H1 (cell line): ENCODE measurements at regions not wholly inside any gene's neighbourhood (a gene's known extent, or its start where the extent isn't known, plus 50 kb on each side); places are given as distances from the start of the nearest gene placed in this dataset.

Source experiments
- CTCF ChIA-PET: fragments of 300-600 bp; sonication (Branson Sonifier 250); formaldehyde crosslinking; loops from one replicate; lab custom pipeline; 2021; ENCODE audit not compliant: partially characterized antibody; lab: Charles Lee
- POLR2A ChIA-PET: fragments of 300-600 bp; sonication (Branson Sonifier 250); formaldehyde crosslinking; loops from one replicate; lab custom pipeline; 2021; ENCODE audit warnings: inconsistent platforms; ENCODE audit not compliant: partially characterized antibody; lab: Charles Lee
- DNase-seq, 2 experiments: peaks; one replicate each; pipeline versions ENCODE4 v3.0.0 to v3.0.0-alpha.2; 2010 to 2022; ENCODE audit warnings: low spot score in 2 of 2, low read depth in 1 of 2, mixed read lengths in 1 of 2
- FAIRE-seq: peaks from 2 replicates; lab custom pipeline; 2011; peaks lifted over from hg19 to GRCh38; lab: Jason Lieb, UNC
- H2AFZ ChIP-seq: 2 replicates; pipeline ENCODE4 v1.8.1; 2012; ENCODE audit warnings: low read length, inconsistent platforms
- H2AK5ac ChIP-seq: 2 replicates; pipeline ENCODE4 v1.6.1; 2013; ENCODE audit warnings: low read depth, low read length
- H2BK120ac ChIP-seq: replicated peaks from 2 replicates; pipeline ENCODE3; 2013; ENCODE audit warnings: low read depth, low read length, inconsistent platforms
- H2BK12ac ChIP-seq: 2 replicates; pipeline ENCODE4 v1.6.1; 2013; ENCODE audit warnings: low read depth, low read length
- H2BK15ac ChIP-seq: 2 replicates; pipeline ENCODE4 v1.6.1; 2013; ENCODE audit warnings: low read length
- H2BK20ac ChIP-seq: 2 replicates; pipeline ENCODE4 v1.6.1; 2013; ENCODE audit warnings: low read length
- H2BK5ac ChIP-seq: 2 replicates; pipeline ENCODE4 v1.6.1; 2013; ENCODE audit warnings: low read depth, low read length
- H3K14ac ChIP-seq: 2 replicates; pipeline ENCODE4 v1.6.1; 2013; ENCODE audit warnings: inconsistent platforms; ENCODE audit not compliant: insufficient read length
- H3K18ac ChIP-seq: 2 replicates; pipeline ENCODE4 v1.6.1; 2013; ENCODE audit warnings: low read length; ENCODE audit errors: extremely low read depth
- H3K23ac ChIP-seq: 2 replicates; pipeline ENCODE4 v1.6.1; 2013; ENCODE audit warnings: inconsistent platforms; ENCODE audit not compliant: insufficient read length
- H3K23me2 ChIP-seq: 2 replicates; pipeline ENCODE4 v1.6.1; 2013; ENCODE audit warnings: low read depth, low read length
- H3K27ac ChIP-seq: 2 replicates; pipeline ENCODE4 v1.6.1; 2011; ENCODE audit warnings: low read depth, low read length, inconsistent platforms
- H3K27me3 ChIP-seq, 4 experiments: replicated peaks in 1 of 4; 1 replicate in 1 of 4; 2 replicates in 3 of 4; pipeline versions ENCODE4 v1.6.1 to v1.8.1; 2011 to 2013; ENCODE audit warnings: low read length in 3 of 4, mild to moderate bottlenecking in 3 of 4, inconsistent platforms in 2 of 4, mixed read lengths in 2 of 4, moderate library complexity in 1 of 4; ENCODE audit not compliant: control insufficient read depth in 3 of 4, insufficient read depth in 3 of 4; ENCODE audit errors: extremely low read depth in 1 of 4
- H3K36me3 ChIP-seq, 4 experiments: 2 replicates each; pipeline versions ENCODE4 v1.6.1 to v1.8.1; 2011 to 2013; ENCODE audit warnings: mild to moderate bottlenecking in 4 of 4, low read length in 3 of 4, moderate library complexity in 2 of 4, control low read depth in 1 of 4, inconsistent platforms in 1 of 4; ENCODE audit not compliant: insufficient read depth in 4 of 4, control insufficient read depth in 2 of 4
- H3K4ac ChIP-seq: replicated peaks from 2 replicates; pipeline ENCODE3; 2013; ENCODE audit warnings: low read length, low read depth, mixed read lengths, inconsistent platforms; ENCODE audit not compliant: insufficient read length
- H3K4me1 ChIP-seq, 4 experiments: replicated peaks in 1 of 4; 1 replicate in 1 of 4; 2 replicates in 3 of 4; pipeline versions ENCODE4 v1.6.1 to v1.8.1; 2011 to 2013; ENCODE audit warnings: low read length in 3 of 4, inconsistent platforms in 2 of 4, mixed read lengths in 1 of 4; ENCODE audit not compliant: insufficient read depth in 4 of 4, control insufficient read depth in 3 of 4
- H3K4me2 ChIP-seq, 2 experiments: 2 replicates each; pipeline versions ENCODE4 v1.6.1 to v1.8.1; 2011 to 2013; ENCODE audit warnings: low read depth in 2 of 2, low read length in 2 of 2, control low read depth in 1 of 2, inconsistent platforms in 1 of 2, mild to moderate bottlenecking in 1 of 2; ENCODE audit not compliant: insufficient read depth in 1 of 2
- H3K4me3 ChIP-seq, 4 experiments: fragments of 200-600, 300-600 bp in 1 of 4; sonication (generic), shearing (Covaris generic), sonication (Bioruptor Twin) in 1 of 4; 2 replicates each; pipeline versions ENCODE4 v1.5.1 to v1.8.1; 2011 to 2016; ENCODE audit warnings: low read length in 4 of 4, low read depth in 3 of 4, control low read depth in 2 of 4, inconsistent platforms in 2 of 4, mild to moderate bottlenecking in 2 of 4, mixed read lengths in 1 of 4, moderate library complexity in 1 of 4; ENCODE audit not compliant: insufficient read depth in 2 of 4; ENCODE audit errors: extremely low read depth in 1 of 4
- H3K56ac ChIP-seq: replicated peaks from 2 replicates; pipeline ENCODE3; 2013; ENCODE audit warnings: low read depth, mild to moderate bottlenecking, mixed read lengths, low read length, inconsistent platforms; ENCODE audit not compliant: insufficient read length
- H3K79me1 ChIP-seq: 2 replicates; pipeline ENCODE4 v1.6.1; 2013; ENCODE audit warnings: low read depth, low read length, control low read depth
- H3K79me2 ChIP-seq, 2 experiments: 2 replicates each; pipeline versions ENCODE4 v1.6.1 to v1.8.1; 2012 to 2013; ENCODE audit warnings: low read length in 2 of 2, mild to moderate bottlenecking in 2 of 2, inconsistent platforms in 1 of 2; ENCODE audit not compliant: insufficient read depth in 2 of 2, control insufficient read depth in 1 of 2
- H3K9ac ChIP-seq, 4 experiments: replicated peaks in 1 of 4; 1 replicate in 1 of 4; 2 replicates in 3 of 4; pipeline versions ENCODE4 v1.6.1 to v1.8.1; 2011 to 2013; ENCODE audit warnings: low read depth in 3 of 4, low read length in 3 of 4, control low read depth in 2 of 4, mild to moderate bottlenecking in 2 of 4, moderate library complexity in 2 of 4, inconsistent platforms in 1 of 4; ENCODE audit errors: extremely low read depth in 1 of 4
- H3K9me3 ChIP-seq, 2 experiments: 2 replicates each; pipeline versions ENCODE4 v1.6.1 to v1.8.1; 2012 to 2013; ENCODE audit warnings: mild to moderate bottlenecking in 2 of 2, moderate library complexity in 2 of 2, control low read depth in 1 of 2, inconsistent platforms in 1 of 2, low read depth in 1 of 2, low read length in 1 of 2, mixed read lengths in 1 of 2; ENCODE audit not compliant: insufficient read depth in 2 of 2
- H4K20me1 ChIP-seq, 2 experiments: replicated peaks in 1 of 2; 2 replicates each; pipeline versions ENCODE3 to v1.8.1; 2011 to 2013; ENCODE audit warnings: inconsistent platforms in 2 of 2, low read length in 2 of 2, mild to moderate bottlenecking in 1 of 2; ENCODE audit not compliant: insufficient read depth in 2 of 2, control insufficient read depth in 1 of 2
- H4K5ac ChIP-seq: 2 replicates; pipeline ENCODE4 v1.6.1; 2013; ENCODE audit warnings: low read length, low read depth, mixed read lengths, inconsistent platforms; ENCODE audit not compliant: insufficient read length
- H4K8ac ChIP-seq: 2 replicates; pipeline ENCODE4 v1.8.0; 2013; ENCODE audit warnings: mild to moderate bottlenecking, moderate library complexity, low read length, inconsistent platforms; ENCODE audit not compliant: insufficient read depth; ENCODE audit errors: extremely low read depth
- H4K91ac ChIP-seq: replicated peaks from 2 replicates; pipeline ENCODE3; 2013; ENCODE audit warnings: low read length, mixed read lengths, inconsistent platforms; ENCODE audit not compliant: insufficient read length
- FOSL1 ChIP-seq: IDR thresholded peaks from 2 replicates; pipeline ENCODE4 v1.6.1; 2011; ENCODE audit warnings: mild to moderate bottlenecking, low read depth, low read length, moderate library complexity; ENCODE audit not compliant: insufficient read depth
- KDM4A ChIP-seq: IDR thresholded peaks from one replicate; pipeline ENCODE4 v1.7.1; 2012; ENCODE audit warnings: low read depth, mild to moderate bottlenecking, moderate library complexity, low read length, inconsistent platforms; ENCODE audit not compliant: severe bottlenecking
- RBBP5 ChIP-seq: IDR thresholded peaks from 2 replicates; pipeline ENCODE4 v1.7.1; 2012; ENCODE audit warnings: low read depth, mild to moderate bottlenecking, inconsistent platforms, low read length, moderate library complexity, borderline replicate concordance
- RXRA ChIP-seq: IDR thresholded peaks from 2 replicates; pipeline ENCODE4 v1.6.1; 2011; ENCODE audit warnings: low read depth, mild to moderate bottlenecking, low read length, moderate library complexity; ENCODE audit not compliant: insufficient read depth
- SIN3A ChIP-seq, 2 experiments: IDR thresholded peaks in 1 of 2; conservative IDR thresholded peaks in 1 of 2; 2 replicates each; pipeline ENCODE4 v1.6.1; 2011 to 2012; ENCODE audit warnings: low read length in 2 of 2, improper control_type of control experiment in 1 of 2, low read depth in 1 of 2, mild to moderate bottlenecking in 1 of 2
- WGBS, 2 experiments: shearing (Covaris generic) in 1 of 2; methylation state at CpG; one replicate each; pipeline versions ENCODE4 v1.1.6 to v1.1.7; 2013 to 2015; ENCODE audit warnings: low lambda C conversion rate in 2 of 2, mixed read lengths in 2 of 2, inconsistent platforms in 1 of 2, low coverage in 1 of 2, missing lambda C conversion rate in 1 of 2; ENCODE audit not compliant: insufficient replicate concordance in 2 of 2, insufficient coverage in 1 of 2, insufficient read length in 1 of 2; ENCODE audit errors: extremely low coverage in 1 of 2, missing lambda C conversion rate in 1 of 2; 5-methylcytosine and 5-hydroxymethylcytosine counted together
- TF ChIP-seq, protein P1 (sequence below): IDR thresholded peaks from 2 replicates; pipeline ENCODE4 v1.6.1; 2012; ENCODE audit warnings: inconsistent platforms

DNA sequence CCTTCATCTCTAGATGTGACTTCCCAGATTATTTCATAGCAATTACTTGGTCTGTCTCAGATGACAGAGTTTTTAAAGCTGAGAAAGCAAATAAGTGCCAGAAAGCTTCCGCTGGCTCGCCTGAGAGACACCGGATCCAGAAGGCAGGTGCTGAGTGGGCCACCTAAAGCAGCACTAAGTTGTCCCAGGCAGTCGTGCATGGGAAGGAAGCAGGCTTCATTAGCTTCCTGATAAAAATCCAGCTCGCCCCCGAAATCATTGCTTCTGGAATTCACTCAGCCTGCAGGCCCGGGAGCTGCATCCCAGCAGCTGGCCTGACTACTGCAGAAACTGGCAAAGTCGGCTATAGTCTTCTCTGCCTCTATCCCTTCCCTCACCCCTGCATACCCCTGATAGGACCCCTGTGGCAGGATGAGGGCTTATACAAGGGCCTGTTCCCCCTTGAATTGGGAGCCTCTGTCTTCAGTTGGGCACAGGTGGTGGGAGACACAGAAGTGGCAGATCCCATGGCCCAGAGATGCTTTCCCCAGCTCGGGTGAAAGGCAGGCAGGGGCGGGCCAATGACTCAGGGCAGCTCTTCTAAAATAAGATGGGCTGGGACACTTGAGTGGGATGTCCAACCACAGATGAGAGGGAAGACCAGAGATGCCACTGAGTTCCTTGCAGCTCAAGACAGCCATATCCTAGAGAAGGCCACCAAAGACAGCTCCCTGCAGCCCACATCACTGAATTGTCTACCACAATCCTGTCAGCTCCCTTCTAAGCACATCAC lies 262.4 kb upstream of the PKDCC start:
- H2BK120ac ChIP-seq: no peak overlapping the region
- H3K9ac ChIP-seq: no peak overlapping the region
- no peak for FAIRE-seq
- H3K9me3 ChIP-seq: no peaks in the 10 kb centered on the region
- H3K23me2 ChIP-seq: no peaks in the 10 kb centered on the region; the same call in 1 of the 2 replicates
- H4K91ac ChIP-seq: no peak overlapping the region
- no peaks in the 10 kb centered on the region for H3K79me1 ChIP-seq
- H2AFZ ChIP-seq: no peak overlapping the region
- CTCF ChIA-PET: interaction anchor here (0.7 to 1.2 kb wide), 4 partner anchors 12 to 262 kb away, joined by 3 to 5 read pairs (median 3); no protein-coding TSS in a partner anchor
- no peak overlapping the region for H2BK5ac ChIP-seq
- H4K20me1 ChIP-seq: no peaks in the 10 kb centered on the region
- TF ChIP-seq RBBP5: no peak
- no peak for TF ChIP-seq FOSL1
- no peak for TF ChIP-seq SIN3A (conservative IDR thresholded peaks at IDR 0.05 in 1 of 2, IDR thresholded peaks at IDR 0.05 in 1 of 2; ENCODE audit: low read depth in 1 of 2, low read length in 2 of 2)
- TF ChIP-seq KDM4A: no peak
- TF ChIP-seq, protein P1, sequence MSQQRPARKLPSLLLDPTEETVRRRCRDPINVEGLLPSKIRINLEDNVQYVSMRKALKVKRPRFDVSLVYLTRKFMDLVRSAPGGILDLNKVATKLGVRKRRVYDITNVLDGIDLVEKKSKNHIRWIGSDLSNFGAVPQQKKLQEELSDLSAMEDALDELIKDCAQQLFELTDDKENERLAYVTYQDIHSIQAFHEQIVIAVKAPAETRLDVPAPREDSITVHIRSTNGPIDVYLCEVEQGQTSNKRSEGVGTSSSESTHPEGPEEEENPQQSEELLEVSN: no peak
- no peak for TF ChIP-seq RXRA
- H3K27ac ChIP-seq: no peak overlapping the region
- 93% methylated on average over 10 of the region's 10 CpGs; no CpG with 5 or more reads in 1 of the 2 experiments for WGBS, 2 experiments
- no peaks in the 10 kb centered on the region for H3K79me2 ChIP-seq
- H2BK12ac ChIP-seq: no peak overlapping the region
- no peak overlapping the region for H3K23ac ChIP-seq
- no peak for DNase-seq
- H3K4ac ChIP-seq: no peak overlapping the region
- H3K14ac ChIP-seq: no peak overlapping the region
- H3K4me2 ChIP-seq: no peak overlapping the region
- H2BK20ac ChIP-seq: no peak overlapping the region
- H2BK15ac ChIP-seq: 0 out of 2 replicates have a peak overlapping the region, but pooled peaks have one; percentile 9
- peaks cover 0 to 2% (median 0%) of the 10 kb centered on the region in 4 experiments; a peak in 1 of 7 replicates for H3K4me1 ChIP-seq
- H4K5ac ChIP-seq: no peak overlapping the region
- no peak overlapping the region for H2AK5ac ChIP-seq
- H3K56ac ChIP-seq: no peak overlapping the region
- H3K36me3 ChIP-seq: no peaks in the 10 kb centered on the region
- 0 out of 2 replicates have a peak overlapping the region, but pooled peaks have one; percentile 9 for H4K8ac ChIP-seq
- no peaks in the 10 kb centered on the region; a peak in 1 of 7 replicates for H3K27me3 ChIP-seq
- no peak overlapping the region for H3K18ac ChIP-seq
- H3K4me3 ChIP-seq: no peak overlapping the region
- POLR2A ChIA-PET: interaction anchor here (0.5 kb wide), 1 partner anchor 9 kb away, joined by 3 read pairs; no protein-coding TSS in a partner anchor
